ENCODE measurements at regions not wholly inside any gene's neighbourhood (a gene's known extent, or its start where the extent isn't known, plus 50 kb on each side); places are given as distances from the start of the nearest gene placed in this dataset.
"Not testable (repeated sequence)": the region's sequence is repeated elsewhere in the genome, so short reads cannot be mapped to it uniquely, and the experiment has no call there.

DNA sequence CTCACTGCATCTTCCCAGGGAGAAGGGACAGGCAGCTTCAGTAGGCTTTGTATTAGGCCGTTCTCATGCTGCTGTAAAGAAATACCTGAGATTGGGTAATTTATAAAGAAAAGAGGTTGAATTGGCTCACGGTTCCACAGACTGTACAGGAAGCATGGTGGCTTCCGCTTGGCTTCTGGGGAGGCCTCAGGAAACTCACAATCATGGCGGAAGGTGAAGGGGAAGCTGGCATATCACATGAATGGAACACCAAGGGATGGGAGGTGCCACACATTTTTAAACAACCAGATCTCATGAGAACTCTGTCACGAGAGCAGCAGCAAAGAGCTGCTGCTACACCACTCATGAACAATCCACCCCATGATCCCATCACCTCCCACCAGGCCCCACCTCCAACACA, 182.2 kb upstream of the SFSWAP start:
- H3K36me3 Mint-ChIP-seq (ENCODE audit: low read depth) = no peaks in the 10 kb centered on the region
- H3K27ac Mint-ChIP-seq = no peak overlapping the region
- H3K9me3 Mint-ChIP-seq = no peaks in the 10 kb centered on the region
- intact Hi-C loops (cut with micrococcal nuclease) = no loop called here
- no peaks in the 10 kb centered on the region for H3K4me1 Mint-ChIP-seq
- no peak for DNase-seq
- no peak overlapping the region for H3K4me3 Mint-ChIP-seq
- no peaks in the 10 kb centered on the region for H3K27me3 Mint-ChIP-seq

DNA sequence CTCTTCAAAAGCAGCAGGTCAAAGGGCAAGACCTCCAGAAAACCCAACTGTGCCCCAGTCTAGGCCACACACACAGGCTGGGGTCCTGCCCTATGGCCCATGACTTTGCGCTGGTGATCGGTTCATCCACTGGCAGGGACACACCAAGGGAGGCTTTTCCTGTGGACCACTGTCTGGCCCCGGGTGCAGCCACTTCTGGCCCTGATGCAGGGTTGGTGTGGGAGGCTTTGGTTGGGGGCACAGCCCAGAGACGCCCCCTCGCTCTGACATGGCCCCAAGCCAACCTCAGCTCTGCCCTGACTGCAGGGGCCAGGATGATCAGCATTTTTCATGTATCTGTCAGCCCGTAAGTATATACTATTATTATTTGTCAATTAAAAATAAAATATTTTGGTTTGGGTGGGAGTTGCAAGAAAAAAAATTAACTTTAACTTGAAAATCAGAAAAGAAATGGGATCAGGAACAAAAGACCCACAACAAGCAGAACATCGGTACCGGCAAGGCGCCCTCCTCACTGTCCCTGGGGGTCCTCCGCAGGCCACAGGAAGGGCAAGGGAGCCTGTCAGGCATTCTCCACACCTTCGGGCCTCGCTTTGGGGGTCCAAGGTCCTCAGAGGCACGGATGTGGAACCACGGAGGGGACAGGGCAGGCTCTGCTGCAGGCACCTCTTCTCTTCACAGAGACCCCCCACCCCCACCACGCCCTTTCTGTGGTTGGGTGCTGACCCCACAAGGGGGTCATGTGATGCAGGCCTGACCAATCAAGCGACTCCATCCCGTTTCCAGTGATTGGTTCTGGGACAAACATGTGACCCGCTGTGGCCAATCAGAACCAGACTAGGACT, 181.5 kb upstream of the SFSWAP start:
- no peak for DNase-seq
- H3K4me3 Mint-ChIP-seq = no peak overlapping the region
- no peaks in the 10 kb centered on the region for H3K9me3 Mint-ChIP-seq
- H3K27ac Mint-ChIP-seq = no peak overlapping the region
- no peaks in the 10 kb centered on the region for H3K36me3 Mint-ChIP-seq (ENCODE audit: low read depth)
- no peaks in the 10 kb centered on the region for H3K4me1 Mint-ChIP-seq
- intact Hi-C loops (cut with micrococcal nuclease) = no loop called here
- no peaks in the 10 kb centered on the region for H3K27me3 Mint-ChIP-seq

DNA sequence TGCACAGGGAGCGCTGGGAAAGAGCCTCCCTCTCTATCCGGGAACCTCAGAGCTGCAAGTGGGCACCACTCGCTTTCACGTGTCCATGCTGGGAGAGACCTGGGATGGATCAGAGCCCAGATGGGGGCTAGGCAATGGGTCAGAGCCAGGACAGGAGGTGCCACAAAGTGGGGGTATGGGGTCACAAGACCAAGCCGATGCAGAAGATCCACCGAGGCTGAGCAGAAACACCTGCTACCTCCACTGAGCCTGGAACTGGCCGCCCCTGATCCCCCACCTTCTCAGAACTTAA, 180.9 kb upstream of the SFSWAP start:
- H3K4me3 Mint-ChIP-seq = no peak overlapping the region
- no peaks in the 10 kb centered on the region for H3K4me1 Mint-ChIP-seq
- H3K9me3 Mint-ChIP-seq = no peaks in the 10 kb centered on the region
- no peak for DNase-seq
- no peak overlapping the region for H3K27ac Mint-ChIP-seq
- H3K36me3 Mint-ChIP-seq (ENCODE audit: low read depth) = no peaks in the 10 kb centered on the region
- intact Hi-C loops (cut with micrococcal nuclease) = no loop called here
- H3K27me3 Mint-ChIP-seq = no peaks in the 10 kb centered on the region

- DNase-seq = no peak
- no peaks in the 10 kb centered on the region for H3K9me3 Mint-ChIP-seq
- H3K27me3 Mint-ChIP-seq = no peaks in the 10 kb centered on the region
- no peaks in the 10 kb centered on the region for H3K4me1 Mint-ChIP-seq
- H3K36me3 Mint-ChIP-seq (ENCODE audit: low read depth) = no peaks in the 10 kb centered on the region
- H3K27ac Mint-ChIP-seq = no peak overlapping the region
- no peak overlapping the region for H3K4me3 Mint-ChIP-seq
- intact Hi-C loops (cut with micrococcal nuclease) = no loop called here
Observed at GRCh38 chr12:131530422-131530821, 180.5 kb upstream of the SFSWAP start.

DNA sequence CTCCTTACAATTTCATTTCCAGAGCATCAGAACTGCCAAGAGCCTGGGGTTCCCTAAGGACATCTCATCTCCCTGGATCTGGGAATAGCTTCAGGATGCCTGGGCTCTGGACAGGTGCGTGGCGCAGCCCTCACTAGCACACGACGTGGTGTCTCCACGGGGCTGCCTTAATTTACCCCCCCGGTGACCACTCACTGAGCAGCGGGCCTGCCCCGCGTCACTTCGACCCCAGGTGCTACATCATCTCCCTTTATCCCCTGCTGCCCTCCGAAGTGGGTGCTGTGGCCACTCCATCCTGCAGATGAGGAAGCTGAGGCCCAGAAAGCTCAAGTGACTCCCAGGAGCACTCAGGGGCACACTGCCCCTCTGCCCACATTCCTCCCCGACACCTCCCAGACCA, 177.8 kb upstream of the SFSWAP start:
- no peak for DNase-seq
- Mint-ChIP-seq H3K9me3 (no peaks in the 10 kb centered on the region), H3K4me1 (peaks cover 4% of the 10 kb centered on the region), H3K27ac (no peak overlapping the region), H3K27me3 (no peaks in the 10 kb centered on the region), H3K36me3 (ENCODE audit: low read depth) (no peaks in the 10 kb centered on the region), H3K4me3 (no peak overlapping the region)
- intact Hi-C loops (cut with micrococcal nuclease) = no loop called here

DNA sequence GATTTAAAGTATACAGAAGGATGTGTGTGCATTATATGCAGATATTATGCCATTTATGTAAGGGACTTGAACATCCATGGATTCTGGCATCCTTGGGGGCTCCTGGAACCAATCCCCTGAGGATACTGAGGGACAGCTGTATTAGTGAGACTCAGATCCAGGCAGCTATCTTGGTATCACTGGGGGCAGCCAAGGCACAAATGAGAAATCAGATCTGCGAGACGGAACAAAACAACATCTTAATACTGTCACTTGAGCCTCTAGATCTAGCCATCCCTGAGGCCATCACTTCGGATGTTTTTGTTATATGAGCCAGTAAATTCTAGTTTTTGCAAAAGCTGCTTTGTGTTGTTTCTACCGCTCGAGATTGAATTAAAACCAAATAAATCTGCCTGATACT, 175.1 kb upstream of the SFSWAP start:
- no peaks in the 10 kb centered on the region for H3K9me3 Mint-ChIP-seq
- no peaks in the 10 kb centered on the region for H3K36me3 Mint-ChIP-seq (ENCODE audit: low read depth)
- no peaks in the 10 kb centered on the region for H3K27me3 Mint-ChIP-seq
- intact Hi-C loops (cut with micrococcal nuclease) = no loop called here
- no peak overlapping the region for H3K4me3 Mint-ChIP-seq
- peaks cover 4% of the 10 kb centered on the region for H3K4me1 Mint-ChIP-seq
- no peak overlapping the region for H3K27ac Mint-ChIP-seq
- no peak for DNase-seq

DNA sequence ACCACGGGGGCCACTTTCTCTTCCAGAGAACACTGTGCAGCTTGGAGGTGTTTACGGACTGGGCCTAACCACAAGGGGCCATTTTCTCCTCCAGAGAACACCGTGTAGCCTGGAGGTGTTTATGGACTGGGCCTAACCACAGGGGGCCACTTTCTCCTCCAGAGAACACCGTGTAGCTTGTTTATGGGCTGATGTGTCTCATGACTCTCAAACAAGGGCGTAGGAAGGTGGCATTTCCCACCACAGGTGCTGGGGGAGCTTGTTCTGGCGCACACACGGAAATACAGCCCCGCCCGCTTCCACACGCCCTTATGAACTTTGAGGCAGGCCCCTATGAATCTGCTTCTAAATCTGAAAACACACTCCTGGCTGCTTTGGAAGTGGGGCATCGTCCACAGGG, 174.6 kb upstream of the SFSWAP start:
- intact Hi-C loops (cut with micrococcal nuclease) = no loop called here
- H3K27ac Mint-ChIP-seq = no peak overlapping the region
- no peaks in the 10 kb centered on the region for H3K36me3 Mint-ChIP-seq (ENCODE audit: low read depth)
- no peaks in the 10 kb centered on the region for H3K9me3 Mint-ChIP-seq
- no peak overlapping the region for H3K4me3 Mint-ChIP-seq
- peaks cover 4% of the 10 kb centered on the region for H3K4me1 Mint-ChIP-seq
- H3K27me3 Mint-ChIP-seq = no peaks in the 10 kb centered on the region
- DNase-seq = no peak

DNA sequence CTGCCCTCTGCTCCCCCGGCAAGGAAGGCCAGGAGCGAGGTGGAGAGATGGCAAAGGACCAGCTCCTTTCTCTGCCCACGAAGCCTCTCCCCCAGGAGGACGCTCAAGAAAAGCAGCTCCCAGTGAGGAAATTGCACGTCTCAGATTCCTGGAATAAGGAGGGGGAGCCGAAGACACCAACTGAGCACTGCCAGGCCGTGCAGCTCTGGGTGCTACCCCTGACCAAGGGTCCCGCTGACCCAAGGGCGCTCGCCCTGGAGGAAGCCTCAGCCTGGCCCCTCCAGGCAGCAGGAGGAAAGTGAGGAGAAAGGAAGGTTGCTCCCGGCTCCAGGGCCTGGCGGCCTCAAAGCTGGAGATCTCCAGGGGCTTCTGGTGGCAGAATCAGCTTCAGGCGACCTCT, 174.1 kb upstream of the SFSWAP start:
- DNase-seq = no peak
- intact Hi-C loops (cut with micrococcal nuclease) = no loop called here
- no peaks in the 10 kb centered on the region for H3K9me3 Mint-ChIP-seq
- no peaks in the 10 kb centered on the region for H3K36me3 Mint-ChIP-seq (ENCODE audit: low read depth)
- no peak overlapping the region for H3K27ac Mint-ChIP-seq
- no peak overlapping the region for H3K4me3 Mint-ChIP-seq
- no peaks in the 10 kb centered on the region for H3K27me3 Mint-ChIP-seq
- H3K4me1 Mint-ChIP-seq = peaks cover 4% of the 10 kb centered on the region

DNA sequence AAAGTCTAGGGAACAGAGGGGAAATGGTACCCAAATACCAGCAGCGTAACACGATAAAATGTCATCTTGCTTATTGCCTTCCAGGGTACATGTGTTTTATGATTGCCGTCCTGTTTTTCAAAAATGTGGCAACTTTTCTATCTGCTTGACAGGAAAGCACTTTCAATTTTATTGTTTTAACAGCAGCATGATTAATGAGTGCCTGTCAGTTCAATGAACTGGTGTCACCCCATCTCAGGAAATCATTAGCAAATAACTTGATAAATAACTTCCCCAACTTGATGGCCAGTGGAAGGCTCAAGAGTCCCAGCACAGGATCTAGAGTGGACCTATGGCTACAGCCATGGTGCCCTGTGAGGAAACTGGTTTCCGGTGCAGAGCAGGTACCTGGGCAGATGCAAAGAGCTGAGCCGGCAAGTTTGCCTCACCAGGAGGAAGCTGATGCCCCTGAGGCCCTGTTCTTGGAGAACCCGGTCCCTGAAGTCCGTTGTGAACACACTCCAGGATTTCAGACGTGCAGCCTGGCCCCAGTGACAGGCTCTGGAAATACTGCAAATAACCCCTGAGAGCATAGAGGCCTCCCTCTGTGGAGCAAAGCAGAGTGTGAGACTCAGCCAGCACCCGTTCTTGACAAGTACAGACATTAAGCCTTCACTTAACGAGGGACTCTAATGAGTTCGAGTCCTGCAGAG, 173.5 kb upstream of the SFSWAP start:
- Mint-ChIP-seq H3K27ac (no peak overlapping the region), H3K36me3 (ENCODE audit: low read depth) (no peaks in the 10 kb centered on the region), H3K27me3 (no peaks in the 10 kb centered on the region), H3K4me3 (no peak overlapping the region), H3K4me1 (peaks cover 4% of the 10 kb centered on the region), H3K9me3 (no peaks in the 10 kb centered on the region)
- no peak for DNase-seq
- intact Hi-C loops (cut with micrococcal nuclease) = no loop called here

DNA sequence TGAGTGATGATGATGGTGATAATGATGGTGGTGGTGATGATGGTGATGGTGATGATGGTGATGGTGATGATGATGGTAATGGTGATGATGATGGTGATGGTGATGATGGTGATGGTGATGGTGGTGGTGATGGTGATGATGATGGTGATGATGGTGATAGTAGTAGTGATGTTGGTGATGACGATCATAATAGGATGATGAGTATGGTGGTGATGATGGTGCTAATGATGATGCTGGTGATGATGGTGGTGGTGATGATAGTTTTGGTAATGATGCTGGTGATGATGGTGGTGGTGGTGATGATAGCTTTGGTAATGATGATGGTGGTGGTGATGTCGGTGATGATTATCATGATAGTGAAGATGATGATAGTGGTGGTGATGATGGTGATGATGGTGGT, 171.5 kb upstream of the SFSWAP start:
- Mint-ChIP-seq H3K27me3 (no peaks in the 10 kb centered on the region), H3K4me3 (no peak overlapping the region), H3K4me1 (peaks cover 4% of the 10 kb centered on the region), H3K36me3 (ENCODE audit: low read depth) (no peaks in the 10 kb centered on the region), H3K27ac (no peak overlapping the region), H3K9me3 (no peaks in the 10 kb centered on the region)
- DNase-seq = no peak
- intact Hi-C loops (cut with micrococcal nuclease) = no loop called here

DNA sequence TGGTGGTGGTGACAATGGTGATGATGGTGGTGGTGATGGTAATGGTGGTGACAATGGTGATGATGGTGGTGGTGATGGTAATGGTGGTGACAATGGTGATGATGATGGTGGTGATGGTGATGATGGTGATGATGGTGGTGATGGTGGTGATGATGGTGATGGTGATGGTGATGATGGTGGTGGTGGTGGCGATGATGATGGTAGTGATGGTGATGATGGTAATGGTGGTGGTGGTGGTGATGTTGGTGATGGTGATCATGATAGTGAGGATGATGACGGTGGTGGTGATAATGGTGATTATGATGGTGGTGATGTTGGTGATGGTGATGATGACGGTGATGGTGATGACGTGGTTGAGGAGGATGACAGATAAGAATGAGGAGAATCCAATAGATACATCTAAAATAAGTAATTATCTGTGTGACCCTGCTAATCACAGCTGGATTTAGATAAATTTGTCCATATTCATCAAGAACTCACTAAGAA, 170.7 kb upstream of the SFSWAP start:
- Mint-ChIP-seq H3K27me3 (no peaks in the 10 kb centered on the region), H3K4me1 (peaks cover 4% of the 10 kb centered on the region), H3K36me3 (ENCODE audit: low read depth) (no peaks in the 10 kb centered on the region), H3K27ac (no peak overlapping the region), H3K9me3 (no peaks in the 10 kb centered on the region), H3K4me3 (no peak overlapping the region)
- intact Hi-C loops (cut with micrococcal nuclease) = no loop called here
- no peak for DNase-seq

DNA sequence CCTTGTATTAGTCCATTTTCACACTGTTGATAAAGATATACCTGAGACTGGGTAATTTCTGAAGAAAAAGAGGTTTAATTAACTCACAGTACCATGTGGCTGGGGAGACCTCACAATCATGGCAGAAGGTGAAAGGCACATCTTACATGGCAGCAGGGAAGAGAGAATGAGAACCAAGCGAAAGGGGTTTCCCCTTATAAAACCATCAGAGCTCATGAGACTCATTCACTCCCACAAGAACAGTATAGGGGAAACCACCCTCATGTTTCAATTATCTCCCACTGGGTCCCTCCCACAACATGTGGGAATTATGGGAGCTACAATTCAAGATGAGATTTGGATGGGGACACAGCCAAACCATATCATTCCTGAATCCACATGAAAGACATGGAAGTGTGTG, 169.4 kb upstream of the SFSWAP start:
- intact Hi-C loops (cut with micrococcal nuclease); H3K4me3 Mint-ChIP-seq; H3K27ac Mint-ChIP-seq; H3K36me3 Mint-ChIP-seq (ENCODE audit: low read depth); H3K9me3 Mint-ChIP-seq; H3K4me1 Mint-ChIP-seq; H3K27me3 Mint-ChIP-seq; DNase-seq: not testable (repeated sequence)

- no peaks in the 10 kb centered on the region for H3K36me3 Mint-ChIP-seq (ENCODE audit: low read depth)
- no peak for DNase-seq
- no peak overlapping the region for H3K4me3 Mint-ChIP-seq
- no peaks in the 10 kb centered on the region for H3K27me3 Mint-ChIP-seq
- intact Hi-C loops (cut with micrococcal nuclease) = no loop called here
- H3K27ac Mint-ChIP-seq = no peak overlapping the region
- H3K9me3 Mint-ChIP-seq = no peaks in the 10 kb centered on the region
- no peaks in the 10 kb centered on the region for H3K4me1 Mint-ChIP-seq
Observed at GRCh38 chr12:131542351-131542750, 168.5 kb upstream of the SFSWAP start.

DNA sequence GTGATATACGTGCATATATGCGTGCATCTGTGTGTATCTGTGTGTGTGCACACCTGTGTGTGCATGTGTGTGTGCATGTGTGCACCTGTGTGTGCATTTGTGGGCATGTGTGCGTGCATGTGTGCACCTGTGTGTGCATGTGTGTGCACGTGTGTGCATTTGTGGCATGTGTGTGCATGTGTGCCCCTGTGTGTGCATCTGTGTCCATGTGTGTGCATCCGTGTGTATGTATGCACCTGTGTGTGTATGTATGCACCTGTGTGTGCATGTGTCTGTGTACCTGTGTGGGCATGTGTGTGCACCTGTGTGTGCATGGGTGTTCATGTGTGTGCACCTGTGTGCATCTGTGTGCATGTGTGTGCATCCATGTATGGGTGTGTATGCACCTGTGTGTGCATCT, 167.8 kb upstream of the SFSWAP start:
- intact Hi-C loops (cut with micrococcal nuclease) = no loop called here
- no peak for DNase-seq
- H3K9me3 Mint-ChIP-seq = no peaks in the 10 kb centered on the region
- no peaks in the 10 kb centered on the region for H3K27me3 Mint-ChIP-seq
- H3K4me3 Mint-ChIP-seq = no peak overlapping the region
- no peak overlapping the region for H3K27ac Mint-ChIP-seq
- H3K36me3 Mint-ChIP-seq (ENCODE audit: low read depth) = no peaks in the 10 kb centered on the region
- H3K4me1 Mint-ChIP-seq = no peaks in the 10 kb centered on the region

DNA sequence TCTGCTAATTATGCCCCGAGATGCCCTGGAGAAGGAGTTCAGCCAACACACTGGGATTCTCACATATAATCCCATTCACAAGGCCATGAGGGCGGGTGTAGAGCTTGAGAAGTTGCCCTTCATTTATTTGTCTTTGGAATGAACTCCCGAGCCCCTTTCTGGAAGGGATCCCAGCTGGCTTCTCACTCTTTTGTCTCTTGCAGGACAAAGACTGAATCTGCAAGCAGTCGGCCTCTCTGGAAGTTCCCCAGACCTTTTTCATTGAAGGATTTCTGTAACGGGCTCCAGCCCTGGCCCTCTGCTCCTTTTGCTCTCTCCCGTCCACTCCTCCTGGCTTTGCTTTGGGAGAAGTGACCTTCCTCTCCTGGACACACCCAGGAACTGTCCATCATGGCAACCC, 163.3 kb upstream of the SFSWAP start:
- DNase-seq = no peak
- intact Hi-C loops (cut with micrococcal nuclease) = no loop called here
- Mint-ChIP-seq H3K36me3 (ENCODE audit: low read depth) (no peaks in the 10 kb centered on the region), H3K4me3 (no peak overlapping the region), H3K27ac (no peak overlapping the region), H3K4me1 (no peaks in the 10 kb centered on the region), H3K27me3 (peaks cover 3% of the 10 kb centered on the region), H3K9me3 (no peaks in the 10 kb centered on the region)
